ENCODE measurements at regions not wholly inside any gene's neighbourhood (a gene's known extent, or its start where the extent isn't known, plus 50 kb on each side); places are given as distances from the start of the nearest gene placed in this dataset.

GRCh38 chr10:109689785-109690184, 233.5 kb downstream of the XPNPEP1 start:
- TF ChIP-seq CTCF (IDR thresholded peaks at IDR 0.05; ENCODE audit: poor library complexity) (no peak), EZH2 (IDR thresholded peaks at IDR 0.05; ENCODE audit: borderline replicate concordance) (no peak)
